ENCODE measurements at regions not wholly inside any gene's neighbourhood (a gene's known extent, or its start where the extent isn't known, plus 50 kb on each side); places are given as distances from the start of the nearest gene placed in this dataset.

- TF ChIP-seq MAX (IDR thresholded peaks at IDR 0.05): no peak
- TF ChIP-seq TEAD4 (IDR thresholded peaks at IDR 0.05): no peak
- TF ChIP-seq ZBTB7A (IDR thresholded peaks at IDR 0.05; ENCODE audit: low read depth): no peak
- no peak for TF ChIP-seq FOXM1 (IDR thresholded peaks at IDR 0.05; ENCODE audit: borderline replicate concordance, low read depth)
- TF ChIP-seq CEBPB (IDR thresholded peaks at IDR 0.05): no peak
- TF ChIP-seq, protein P1, sequence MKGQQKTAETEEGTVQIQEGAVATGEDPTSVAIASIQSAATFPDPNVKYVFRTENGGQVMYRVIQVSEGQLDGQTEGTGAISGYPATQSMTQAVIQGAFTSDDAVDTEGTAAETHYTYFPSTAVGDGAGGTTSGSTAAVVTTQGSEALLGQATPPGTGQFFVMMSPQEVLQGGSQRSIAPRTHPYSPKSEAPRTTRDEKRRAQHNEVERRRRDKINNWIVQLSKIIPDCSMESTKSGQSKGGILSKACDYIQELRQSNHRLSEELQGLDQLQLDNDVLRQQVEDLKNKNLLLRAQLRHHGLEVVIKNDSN (IDR thresholded peaks at IDR 0.05): no peak
- TF ChIP-seq NFIC (IDR thresholded peaks at IDR 0.05): no peak
- TF ChIP-seq TAF1 (IDR thresholded peaks at IDR 0.05; ENCODE audit: low read depth): no peak
- TF ChIP-seq, protein P2, sequence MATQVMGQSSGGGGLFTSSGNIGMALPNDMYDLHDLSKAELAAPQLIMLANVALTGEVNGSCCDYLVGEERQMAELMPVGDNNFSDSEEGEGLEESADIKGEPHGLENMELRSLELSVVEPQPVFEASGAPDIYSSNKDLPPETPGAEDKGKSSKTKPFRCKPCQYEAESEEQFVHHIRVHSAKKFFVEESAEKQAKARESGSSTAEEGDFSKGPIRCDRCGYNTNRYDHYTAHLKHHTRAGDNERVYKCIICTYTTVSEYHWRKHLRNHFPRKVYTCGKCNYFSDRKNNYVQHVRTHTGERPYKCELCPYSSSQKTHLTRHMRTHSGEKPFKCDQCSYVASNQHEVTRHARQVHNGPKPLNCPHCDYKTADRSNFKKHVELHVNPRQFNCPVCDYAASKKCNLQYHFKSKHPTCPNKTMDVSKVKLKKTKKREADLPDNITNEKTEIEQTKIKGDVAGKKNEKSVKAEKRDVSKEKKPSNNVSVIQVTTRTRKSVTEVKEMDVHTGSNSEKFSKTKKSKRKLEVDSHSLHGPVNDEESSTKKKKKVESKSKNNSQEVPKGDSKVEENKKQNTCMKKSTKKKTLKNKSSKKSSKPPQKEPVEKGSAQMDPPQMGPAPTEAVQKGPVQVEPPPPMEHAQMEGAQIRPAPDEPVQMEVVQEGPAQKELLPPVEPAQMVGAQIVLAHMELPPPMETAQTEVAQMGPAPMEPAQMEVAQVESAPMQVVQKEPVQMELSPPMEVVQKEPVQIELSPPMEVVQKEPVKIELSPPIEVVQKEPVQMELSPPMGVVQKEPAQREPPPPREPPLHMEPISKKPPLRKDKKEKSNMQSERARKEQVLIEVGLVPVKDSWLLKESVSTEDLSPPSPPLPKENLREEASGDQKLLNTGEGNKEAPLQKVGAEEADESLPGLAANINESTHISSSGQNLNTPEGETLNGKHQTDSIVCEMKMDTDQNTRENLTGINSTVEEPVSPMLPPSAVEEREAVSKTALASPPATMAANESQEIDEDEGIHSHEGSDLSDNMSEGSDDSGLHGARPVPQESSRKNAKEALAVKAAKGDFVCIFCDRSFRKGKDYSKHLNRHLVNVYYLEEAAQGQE (IDR thresholded peaks at IDR 0.05; ENCODE audit: low read depth): no peak
- TF ChIP-seq CREB1 (IDR thresholded peaks at IDR 0.05; ENCODE audit: low read depth): no peak
- TF ChIP-seq RAD21 (IDR thresholded peaks at IDR 0.05; ENCODE audit: low read depth): no peak
Measured at GRCh38 chr9:89869793-89870580, 265.2 kb downstream of the GADD45G start.

- TF ChIP-seq, protein P2 (IDR thresholded peaks at IDR 0.05; ENCODE audit: low read depth): no peak
- TF ChIP-seq TAF1 (IDR thresholded peaks at IDR 0.05; ENCODE audit: low read depth) (no peak), ZBTB7A (IDR thresholded peaks at IDR 0.05; ENCODE audit: low read depth) (no peak), NFIC (IDR thresholded peaks at IDR 0.05) (no peak), TEAD4 (IDR thresholded peaks at IDR 0.05) (no peak), YY1 (IDR thresholded peaks at IDR 0.05; ENCODE audit: low read depth) (no peak), TCF12 (IDR thresholded peaks at IDR 0.05; ENCODE audit: low read depth) (no peak), RAD21 (IDR thresholded peaks at IDR 0.05; ENCODE audit: low read depth) (no peak), CEBPB (IDR thresholded peaks at IDR 0.05) (no peak), FOXM1 (IDR thresholded peaks at IDR 0.05; ENCODE audit: borderline replicate concordance, low read depth) (no peak), MAX (IDR thresholded peaks at IDR 0.05) (no peak), EGR1 (IDR thresholded peaks at IDR 0.05) (no peak), CREB1 (IDR thresholded peaks at IDR 0.05; ENCODE audit: low read depth) (no peak), EP300 (IDR thresholded peaks at IDR 0.05; ENCODE audit: borderline replicate concordance) (no peak)
- TF ChIP-seq, protein P1 (IDR thresholded peaks at IDR 0.05): no peak
Measured at GRCh38 chr9:89871871-89872331, 267.1 kb downstream of the GADD45G start.

GRCh38 chr9:89872426-89872912 is 267.7 kb downstream of the GADD45G start:
- TF ChIP-seq ZBTB7A (IDR thresholded peaks at IDR 0.05; ENCODE audit: low read depth) (no peak), NFIC (IDR thresholded peaks at IDR 0.05) (no peak), CREB1 (IDR thresholded peaks at IDR 0.05; ENCODE audit: low read depth) (no peak), TCF12 (IDR thresholded peaks at IDR 0.05; ENCODE audit: low read depth) (no peak), MAX (IDR thresholded peaks at IDR 0.05) (no peak), EGR1 (IDR thresholded peaks at IDR 0.05) (no peak), RAD21 (IDR thresholded peaks at IDR 0.05; ENCODE audit: low read depth) (no peak), TAF1 (IDR thresholded peaks at IDR 0.05; ENCODE audit: low read depth) (no peak), CEBPB (IDR thresholded peaks at IDR 0.05) (no peak), YY1 (IDR thresholded peaks at IDR 0.05; ENCODE audit: low read depth) (no peak), TEAD4 (IDR thresholded peaks at IDR 0.05) (no peak), FOXM1 (IDR thresholded peaks at IDR 0.05; ENCODE audit: borderline replicate concordance, low read depth) (no peak), EP300 (IDR thresholded peaks at IDR 0.05; ENCODE audit: borderline replicate concordance) (no peak)
- TF ChIP-seq, protein P1 (IDR thresholded peaks at IDR 0.05): no peak
- TF ChIP-seq, protein P2 (IDR thresholded peaks at IDR 0.05; ENCODE audit: low read depth): no peak
